ENCODE measurements at regions not wholly inside any gene's neighbourhood (a gene's known extent, or its start where the extent isn't known, plus 50 kb on each side); places are given as distances from the start of the nearest gene placed in this dataset.

DNA sequence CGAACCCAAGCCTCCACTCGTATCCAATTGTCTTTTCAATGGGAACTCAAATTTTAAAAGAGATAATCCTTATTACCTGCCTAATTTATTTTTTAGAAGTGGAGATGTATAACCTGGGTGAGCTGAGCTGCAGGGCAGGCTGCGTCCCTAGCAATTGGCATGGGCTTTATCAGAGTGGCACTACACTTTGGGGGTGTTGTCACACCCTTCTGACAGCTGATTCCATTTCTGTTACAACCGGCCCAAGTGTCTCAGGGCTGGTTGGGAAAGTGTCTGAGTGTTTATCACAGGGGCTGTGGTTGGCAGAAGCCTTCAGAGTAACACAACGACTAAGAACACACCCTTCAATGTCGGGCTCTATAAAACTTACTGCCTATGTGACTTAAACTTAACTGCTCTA lies 295.0 kb downstream of the SMAD2 start:
- H3K9me3 ChIP-seq (ENCODE audit: low read depth): no peaks in the 10 kb centered on the region
- no peak overlapping the region for H3K4me2 ChIP-seq
- no peak overlapping the region for H3K4me3 ChIP-seq
- Mint-ChIP-seq H3K27me3 (ENCODE audit: insufficient read depth, low read depth) (peaks cover 7% of the 10 kb centered on the region), H3K4me1 (no peaks in the 10 kb centered on the region), H3K36me3 (no peaks in the 10 kb centered on the region), H3K9me3 (peaks cover 2% of the 10 kb centered on the region), H3K27ac (no peak overlapping the region), H3K4me3 (no peak overlapping the region)
- H3K79me2 ChIP-seq (ENCODE audit: low read depth): no peaks in the 10 kb centered on the region
- H2AFZ ChIP-seq (replicated peaks): no peak overlapping the region
- TF ChIP-seq EZH2 (IDR thresholded peaks at IDR 0.05) (no peak), EZH2phosphoT487 (IDR thresholded peaks at IDR 0.05) (no peak)
- TF ChIP-seq, protein P1, sequence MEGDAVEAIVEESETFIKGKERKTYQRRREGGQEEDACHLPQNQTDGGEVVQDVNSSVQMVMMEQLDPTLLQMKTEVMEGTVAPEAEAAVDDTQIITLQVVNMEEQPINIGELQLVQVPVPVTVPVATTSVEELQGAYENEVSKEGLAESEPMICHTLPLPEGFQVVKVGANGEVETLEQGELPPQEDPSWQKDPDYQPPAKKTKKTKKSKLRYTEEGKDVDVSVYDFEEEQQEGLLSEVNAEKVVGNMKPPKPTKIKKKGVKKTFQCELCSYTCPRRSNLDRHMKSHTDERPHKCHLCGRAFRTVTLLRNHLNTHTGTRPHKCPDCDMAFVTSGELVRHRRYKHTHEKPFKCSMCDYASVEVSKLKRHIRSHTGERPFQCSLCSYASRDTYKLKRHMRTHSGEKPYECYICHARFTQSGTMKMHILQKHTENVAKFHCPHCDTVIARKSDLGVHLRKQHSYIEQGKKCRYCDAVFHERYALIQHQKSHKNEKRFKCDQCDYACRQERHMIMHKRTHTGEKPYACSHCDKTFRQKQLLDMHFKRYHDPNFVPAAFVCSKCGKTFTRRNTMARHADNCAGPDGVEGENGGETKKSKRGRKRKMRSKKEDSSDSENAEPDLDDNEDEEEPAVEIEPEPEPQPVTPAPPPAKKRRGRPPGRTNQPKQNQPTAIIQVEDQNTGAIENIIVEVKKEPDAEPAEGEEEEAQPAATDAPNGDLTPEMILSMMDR (IDR thresholded peaks at IDR 0.05): no peak
- no peaks in the 10 kb centered on the region for H3K36me3 ChIP-seq
- no peak overlapping the region for H3K27ac ChIP-seq
- no peak overlapping the region for H3K9ac ChIP-seq
- no peak for DNase-seq (ENCODE audit: low spot score)
- no peaks in the 10 kb centered on the region for H3K27me3 ChIP-seq
- no peaks in the 10 kb centered on the region for H4K20me1 ChIP-seq (ENCODE audit: low read depth)
- H3K4me1 ChIP-seq: no peaks in the 10 kb centered on the region
- no peaks in the 10 kb centered on the region for H3F3A ChIP-seq (ENCODE audit: low read depth)

DNA sequence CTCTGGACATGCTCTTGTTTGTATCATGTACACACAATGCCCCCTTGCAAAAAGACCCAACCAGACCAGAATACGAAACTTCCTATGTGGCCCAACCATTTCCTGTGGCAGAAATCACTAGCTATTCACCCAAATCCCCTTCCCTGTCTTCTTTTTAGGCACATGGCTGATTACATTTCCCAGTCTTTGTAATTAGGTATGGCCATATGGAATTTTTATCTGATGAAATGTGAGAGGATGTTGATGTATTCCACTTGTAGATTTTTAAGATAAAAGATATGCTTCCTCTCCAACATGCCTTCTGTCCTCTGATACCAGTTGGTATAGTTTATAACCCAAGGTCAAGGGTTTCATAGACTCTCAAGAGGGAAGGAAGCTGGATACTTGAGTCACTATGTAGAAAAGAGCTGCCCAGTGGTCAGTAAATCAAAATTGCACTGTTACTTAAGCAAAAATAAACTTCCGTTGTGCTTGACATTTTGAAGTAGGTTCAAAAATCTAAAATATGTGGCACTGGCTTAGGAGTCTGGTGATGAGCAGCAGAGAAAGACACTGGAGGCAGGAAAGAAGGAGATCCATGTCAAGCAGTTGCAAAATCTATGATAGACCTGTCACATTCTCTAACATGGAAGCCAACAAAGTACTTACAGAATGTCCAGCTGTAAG lies 297.4 kb downstream of the SMAD2 start:
- Mint-ChIP-seq H3K4me1 (no peaks in the 10 kb centered on the region), H3K27ac (no peak overlapping the region), H3K36me3 (no peaks in the 10 kb centered on the region), H3K27me3 (ENCODE audit: insufficient read depth, low read depth) (peaks cover 9% of the 10 kb centered on the region), H3K9me3 (peaks cover 2% of the 10 kb centered on the region), H3K4me3 (no peak overlapping the region)
- Histone ChIP-seq H3K36me3 (no peaks in the 10 kb centered on the region), H3K4me3 (no peak overlapping the region), H2AFZ (replicated peaks) (no peak overlapping the region), H3F3A (ENCODE audit: low read depth) (no peaks in the 10 kb centered on the region), H3K4me1 (no peaks in the 10 kb centered on the region), H3K27me3 (no peaks in the 10 kb centered on the region), H3K9ac (no peak overlapping the region), H4K20me1 (ENCODE audit: low read depth) (no peaks in the 10 kb centered on the region), H3K27ac (no peak overlapping the region), H3K79me2 (ENCODE audit: low read depth) (no peaks in the 10 kb centered on the region), H3K4me2 (no peak overlapping the region), H3K9me3 (ENCODE audit: low read depth) (no peaks in the 10 kb centered on the region)
- TF ChIP-seq EZH2phosphoT487 (IDR thresholded peaks at IDR 0.05): no peak
- TF ChIP-seq, protein P1 (IDR thresholded peaks at IDR 0.05): no peak
- TF ChIP-seq EZH2 (IDR thresholded peaks at IDR 0.05): no peak
- DNase-seq (ENCODE audit: low spot score): no peak

DNA sequence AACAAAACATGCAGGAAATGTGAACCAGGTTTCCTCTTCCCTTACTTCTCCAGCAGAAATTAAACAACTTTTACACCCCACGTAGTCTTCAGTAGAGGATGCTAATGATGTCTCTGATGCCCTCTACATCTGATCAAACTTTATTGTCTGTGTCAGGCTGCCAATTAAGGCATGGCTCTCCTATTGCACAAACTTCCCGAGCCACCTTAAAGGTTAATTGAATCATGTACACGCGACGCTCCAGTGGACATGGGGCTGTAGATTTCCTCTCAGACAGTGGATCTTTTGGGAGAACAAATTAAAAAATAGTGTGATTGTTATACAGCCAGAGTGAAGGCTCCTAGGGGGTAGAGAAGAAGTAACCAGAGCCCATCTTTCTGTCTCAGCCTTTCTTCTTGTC lies 301.6 kb downstream of the SMAD2 start:
- no peaks in the 10 kb centered on the region for H3K36me3 ChIP-seq
- no peak overlapping the region for H3K27ac Mint-ChIP-seq
- H3K9me3 Mint-ChIP-seq: no peaks in the 10 kb centered on the region
- no peaks in the 10 kb centered on the region for H3F3A ChIP-seq (ENCODE audit: low read depth)
- no peaks in the 10 kb centered on the region for H3K36me3 Mint-ChIP-seq
- no peak overlapping the region for H3K4me3 ChIP-seq
- H3K27me3 Mint-ChIP-seq (ENCODE audit: insufficient read depth, low read depth): peaks cover 2% of the 10 kb centered on the region
- H3K79me2 ChIP-seq (ENCODE audit: low read depth): no peaks in the 10 kb centered on the region
- H2AFZ ChIP-seq (replicated peaks): no peak overlapping the region
- no peak overlapping the region for H3K27ac ChIP-seq
- no peak overlapping the region for H3K9ac ChIP-seq
- H3K4me1 ChIP-seq: no peaks in the 10 kb centered on the region
- H3K4me1 Mint-ChIP-seq: no peaks in the 10 kb centered on the region
- H3K27me3 ChIP-seq: no peaks in the 10 kb centered on the region
- no peak overlapping the region for H3K4me3 Mint-ChIP-seq
- H4K20me1 ChIP-seq (ENCODE audit: low read depth): no peaks in the 10 kb centered on the region
- H3K4me2 ChIP-seq: no peak overlapping the region
- H3K9me3 ChIP-seq (ENCODE audit: low read depth): no peaks in the 10 kb centered on the region
- TF ChIP-seq, protein P1 (IDR thresholded peaks at IDR 0.05): no peak
- TF ChIP-seq EZH2phosphoT487 (IDR thresholded peaks at IDR 0.05): no peak
- no peak for TF ChIP-seq EZH2 (IDR thresholded peaks at IDR 0.05)
- DNase-seq (ENCODE audit: low spot score): no peak
